ENCODE measurements at regions not wholly inside any gene's neighbourhood (a gene's known extent, or its start where the extent isn't known, plus 50 kb on each side); places are given as distances from the start of the nearest gene placed in this dataset.

DNA sequence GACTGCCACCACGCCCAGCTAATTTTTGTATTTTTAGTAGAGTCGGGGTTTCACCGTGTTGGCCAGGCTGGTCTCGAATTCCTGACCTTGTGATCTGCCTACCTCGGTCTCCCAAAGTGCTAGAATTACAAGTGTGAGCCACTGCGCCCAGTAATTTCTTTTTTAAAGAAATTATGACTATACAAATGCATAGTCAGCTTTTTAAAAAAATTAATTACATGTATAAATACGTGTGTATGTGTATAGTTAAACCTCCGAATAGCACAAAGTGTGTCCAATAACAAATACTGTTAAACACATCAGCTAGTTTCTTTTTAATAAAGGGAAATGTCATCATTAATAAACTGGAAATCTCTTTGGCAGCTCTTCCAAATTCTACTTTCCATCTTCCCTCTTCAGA lies 135.5 kb upstream of the SALL4 start:
- TF ChIP-seq, protein P1, sequence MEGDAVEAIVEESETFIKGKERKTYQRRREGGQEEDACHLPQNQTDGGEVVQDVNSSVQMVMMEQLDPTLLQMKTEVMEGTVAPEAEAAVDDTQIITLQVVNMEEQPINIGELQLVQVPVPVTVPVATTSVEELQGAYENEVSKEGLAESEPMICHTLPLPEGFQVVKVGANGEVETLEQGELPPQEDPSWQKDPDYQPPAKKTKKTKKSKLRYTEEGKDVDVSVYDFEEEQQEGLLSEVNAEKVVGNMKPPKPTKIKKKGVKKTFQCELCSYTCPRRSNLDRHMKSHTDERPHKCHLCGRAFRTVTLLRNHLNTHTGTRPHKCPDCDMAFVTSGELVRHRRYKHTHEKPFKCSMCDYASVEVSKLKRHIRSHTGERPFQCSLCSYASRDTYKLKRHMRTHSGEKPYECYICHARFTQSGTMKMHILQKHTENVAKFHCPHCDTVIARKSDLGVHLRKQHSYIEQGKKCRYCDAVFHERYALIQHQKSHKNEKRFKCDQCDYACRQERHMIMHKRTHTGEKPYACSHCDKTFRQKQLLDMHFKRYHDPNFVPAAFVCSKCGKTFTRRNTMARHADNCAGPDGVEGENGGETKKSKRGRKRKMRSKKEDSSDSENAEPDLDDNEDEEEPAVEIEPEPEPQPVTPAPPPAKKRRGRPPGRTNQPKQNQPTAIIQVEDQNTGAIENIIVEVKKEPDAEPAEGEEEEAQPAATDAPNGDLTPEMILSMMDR (IDR thresholded peaks at IDR 0.05): no peak
- no peak for TF ChIP-seq POLR2AphosphoS5 (IDR thresholded peaks at IDR 0.05)
